HCEC 1CT (cell line): ENCODE measurements at regions not wholly inside any gene's neighbourhood (a gene's known extent, or its start where the extent isn't known, plus 50 kb on each side); places are given as distances from the start of the nearest gene placed in this dataset.
"Not testable (repeated sequence)": the region's sequence is repeated elsewhere in the genome, so short reads cannot be mapped to it uniquely, and the experiment has no call there.

Source experiments
- DNase-seq: peaks from one replicate; pipeline ENCODE4 v3.0.0-alpha.2; 2017

DNA sequence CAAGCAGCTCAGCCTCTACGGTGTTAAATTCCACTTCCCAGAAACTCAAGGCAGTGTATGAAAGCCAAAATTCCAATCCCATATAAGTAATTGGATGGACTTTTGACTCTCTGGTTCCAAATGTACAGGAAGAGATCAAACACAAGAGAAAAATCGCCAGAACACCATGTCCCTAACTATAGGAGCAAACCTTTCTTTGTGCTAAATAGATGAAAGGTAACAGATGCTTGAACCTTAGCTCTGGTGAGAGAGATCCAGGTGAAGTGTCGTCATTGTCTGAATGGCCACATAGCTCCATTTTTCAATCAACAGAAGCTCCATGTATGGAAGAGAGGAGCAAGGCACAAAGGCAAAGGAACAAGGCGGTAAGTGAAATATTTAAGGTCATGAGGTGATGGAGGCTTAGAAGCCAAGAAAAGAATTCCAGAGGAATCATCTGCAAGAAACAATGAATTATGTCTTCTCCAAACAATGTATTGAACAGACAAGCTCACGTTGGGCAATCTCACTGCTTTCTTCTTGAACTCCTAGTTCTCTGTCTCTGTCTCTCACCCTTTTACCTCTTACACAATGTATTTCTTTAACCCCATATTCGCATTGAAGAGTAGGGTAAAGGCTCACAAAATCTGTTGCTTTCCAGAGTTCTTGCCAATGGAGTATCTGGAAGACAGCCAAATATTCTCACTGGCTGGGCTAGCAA, 585.1 kb downstream of the GATA3 start:
- DNase-seq = peak; percentile 28

DNA sequence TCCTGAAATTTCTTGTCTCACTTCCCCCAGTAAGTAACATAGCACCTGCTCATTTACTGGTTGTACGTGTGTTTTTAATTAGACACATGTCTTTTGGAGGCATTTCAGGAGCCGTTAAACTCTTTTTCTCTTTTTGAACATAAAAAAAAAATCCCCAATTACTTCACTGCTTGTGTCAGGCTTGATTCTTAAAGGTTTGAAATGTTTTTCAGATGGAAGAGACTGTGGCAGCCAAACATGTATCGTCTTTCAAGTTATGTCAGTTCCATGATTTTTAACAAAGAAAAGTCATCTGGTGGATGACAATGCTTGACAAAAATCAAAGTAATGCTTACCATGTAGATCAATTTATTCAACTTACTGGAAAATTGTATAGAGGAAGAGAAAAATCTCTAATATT, 585.8 kb downstream of the GATA3 start:
- DNase-seq = no peak

DNA sequence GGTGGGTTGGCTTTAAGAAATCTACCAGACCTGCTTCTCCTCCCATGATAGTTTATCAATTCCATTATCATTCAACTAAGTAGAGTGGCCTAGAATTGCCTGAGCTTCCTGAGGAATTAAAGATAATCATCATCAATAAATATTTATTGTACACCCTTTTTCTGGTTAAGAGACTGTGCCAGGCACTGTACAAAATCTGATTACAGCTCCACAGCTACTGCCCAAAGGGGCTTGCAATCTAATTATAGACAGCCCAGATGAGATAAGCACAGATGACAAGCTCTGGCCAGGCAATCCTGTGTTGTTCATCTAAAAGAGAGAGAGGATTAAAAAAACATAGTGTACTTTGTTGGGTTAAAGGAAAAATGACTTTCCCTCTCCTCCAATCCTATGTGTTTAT, 586.4 kb downstream of the GATA3 start:
- no peak for DNase-seq

DNA sequence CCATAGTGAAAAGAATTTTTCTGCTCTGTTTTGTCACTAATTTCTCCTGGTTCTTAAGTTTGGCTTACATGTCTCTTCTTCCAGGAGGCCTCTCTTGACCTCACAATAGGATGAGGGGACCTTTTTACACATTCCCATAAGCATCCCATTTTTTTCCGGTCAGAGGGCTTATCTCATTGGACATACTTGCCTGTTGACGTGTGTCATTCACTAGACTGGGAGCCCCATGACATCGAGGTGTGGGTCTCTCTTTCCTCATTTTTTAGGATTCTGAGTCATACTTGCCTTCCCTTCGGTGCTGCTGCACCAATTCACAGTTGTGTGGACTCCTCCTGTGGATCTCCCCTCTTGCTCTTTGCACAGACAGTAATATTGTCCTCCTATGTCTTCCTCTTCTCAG, 601.8 kb downstream of the GATA3 start:
- no peak for DNase-seq

DNA sequence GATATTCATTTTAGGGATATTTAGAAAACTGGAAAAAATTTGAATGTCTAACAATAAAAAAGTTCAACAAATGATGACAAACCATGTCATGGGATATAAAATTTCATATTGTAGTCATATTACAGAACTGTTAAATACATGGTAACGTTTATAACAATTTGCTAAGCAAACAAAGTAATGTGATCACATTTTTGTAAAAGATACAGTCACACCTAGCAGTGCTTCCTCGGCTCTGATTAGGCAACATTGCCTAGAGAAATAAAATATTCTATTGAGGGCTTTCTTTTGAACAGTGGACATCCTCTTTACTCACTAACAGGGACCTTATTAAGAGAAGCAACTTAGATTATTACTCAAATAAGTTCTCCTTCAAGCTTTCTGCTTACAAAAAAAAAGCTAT, 605.5 kb downstream of the GATA3 start:
- DNase-seq = no peak

GRCh38 chr10:8661886-8662285, 607.4 kb downstream of the GATA3 start:
- DNase-seq = no peak

DNA sequence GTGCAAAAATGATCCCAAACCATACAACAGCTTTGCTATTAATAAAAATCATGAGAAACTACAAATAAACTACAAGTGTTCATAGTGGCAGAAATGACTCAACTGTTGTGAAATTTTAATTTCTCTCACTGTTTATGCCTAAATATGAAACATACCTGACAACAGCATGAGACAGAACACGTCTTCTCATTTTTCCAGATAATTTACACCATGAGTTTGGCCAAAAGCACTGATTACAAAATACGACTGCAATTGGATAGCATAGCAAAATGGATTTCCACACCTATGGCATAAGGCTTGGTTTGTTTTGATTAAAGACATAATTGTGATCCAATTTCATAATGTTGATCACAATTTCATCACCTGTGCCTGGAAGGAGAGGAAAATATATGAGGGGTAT, 608.6 kb downstream of the GATA3 start:
- DNase-seq = no peak

- DNase-seq = no peak
Observed at GRCh38 chr10:8665322-8665721, 610.8 kb downstream of the GATA3 start.

- DNase-seq = no peak
Observed at GRCh38 chr10:8670461-8670860, 616.0 kb downstream of the GATA3 start.

GRCh38 chr10:8674230-8674629, 619.7 kb downstream of the GATA3 start:
- DNase-seq = no peak

DNA sequence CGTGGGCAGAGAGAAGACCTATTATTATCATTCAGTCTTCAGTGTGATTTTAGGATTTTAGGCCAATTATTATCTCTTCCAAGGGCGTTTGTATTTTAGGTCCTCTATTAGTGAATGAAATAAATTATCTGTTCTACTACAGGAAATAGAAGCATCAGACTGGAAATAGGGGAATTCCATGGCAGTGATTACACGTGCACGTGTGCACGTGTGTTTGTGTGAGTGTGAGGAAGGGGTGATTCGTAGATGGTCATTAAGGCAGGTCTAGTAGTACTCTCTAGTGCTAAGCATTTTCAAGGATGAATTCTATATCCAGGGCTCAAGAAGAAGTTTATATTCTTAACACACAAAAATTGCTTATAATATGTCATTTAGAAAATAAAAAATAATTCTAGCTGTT, 623.2 kb downstream of the GATA3 start:
- DNase-seq = no peak

DNA sequence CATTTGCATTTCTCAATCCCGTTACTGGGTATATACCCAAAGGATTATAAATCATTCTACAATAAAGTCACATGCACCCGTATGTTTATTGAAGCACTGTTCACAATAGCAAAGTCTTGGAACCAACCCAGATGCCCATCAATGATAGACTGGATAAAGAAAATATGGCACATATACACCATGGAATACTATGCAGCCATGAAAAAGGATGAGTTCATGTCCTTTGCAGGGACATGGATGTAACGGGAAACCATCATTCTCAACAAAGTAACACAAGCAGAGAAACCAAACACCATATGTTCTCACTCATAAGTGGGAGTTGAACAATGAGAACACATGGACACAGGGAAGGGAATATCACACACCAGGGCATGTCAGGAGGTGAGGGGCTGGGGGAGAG, 630.4 kb downstream of the GATA3 start:
- DNase-seq = not testable (repeated sequence)

GRCh38 chr10:8688881-8689280, 634.4 kb downstream of the GATA3 start:
- no peak for DNase-seq

GRCh38 chr10:8691498-8692017, 637.1 kb downstream of the GATA3 start:
- no peak for DNase-seq

- not testable (repeated sequence) for DNase-seq
Observed at GRCh38 chr10:8693635-8694034, 639.1 kb downstream of the GATA3 start.

DNA sequence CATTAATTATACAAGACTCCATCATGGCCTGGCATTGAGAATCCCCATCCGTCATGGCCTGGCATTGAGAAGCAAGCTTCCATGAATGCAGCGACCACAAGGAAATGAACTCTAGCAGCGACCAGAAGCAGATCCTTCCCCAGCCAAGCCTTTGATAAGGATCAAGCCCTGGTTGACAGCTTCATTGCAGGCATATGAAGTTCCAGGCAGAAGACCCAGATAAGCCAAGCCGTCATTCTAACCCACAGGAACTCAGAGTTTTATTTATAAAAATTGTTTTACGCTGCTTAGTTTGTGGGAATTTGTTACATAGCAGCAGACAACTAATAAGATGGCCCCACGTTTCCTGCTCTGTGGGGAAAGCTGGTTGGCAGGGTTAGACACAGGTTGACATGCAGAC, 642.3 kb downstream of the GATA3 start:
- no peak for DNase-seq

- DNase-seq = no peak
Observed at GRCh38 chr10:8700689-8701088, 646.2 kb downstream of the GATA3 start.

GRCh38 chr10:8702181-8702580, 647.7 kb downstream of the GATA3 start:
- no peak for DNase-seq

- no peak for DNase-seq
Observed at GRCh38 chr10:8705415-8705814, 650.9 kb downstream of the GATA3 start.

DNA sequence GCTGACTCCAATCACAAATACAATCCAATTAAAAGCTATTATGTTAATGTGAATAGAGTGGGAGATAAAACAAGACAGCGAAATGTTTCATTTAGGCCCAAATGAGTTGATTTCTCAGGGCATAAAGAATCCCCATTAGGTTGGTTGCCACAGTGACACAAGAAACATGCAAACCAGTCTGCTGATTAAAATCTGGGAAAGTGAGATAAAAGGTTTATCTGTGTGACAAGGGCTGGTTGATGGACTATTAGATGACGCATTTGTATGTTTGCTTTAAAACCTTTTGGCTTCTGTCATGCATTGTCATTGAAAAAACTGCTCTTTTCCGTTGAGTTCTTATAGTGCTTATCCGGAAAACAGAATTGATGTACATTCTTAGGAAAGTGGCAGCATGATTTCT, 658.2 kb downstream of the GATA3 start:
- DNase-seq = no peak

DNA sequence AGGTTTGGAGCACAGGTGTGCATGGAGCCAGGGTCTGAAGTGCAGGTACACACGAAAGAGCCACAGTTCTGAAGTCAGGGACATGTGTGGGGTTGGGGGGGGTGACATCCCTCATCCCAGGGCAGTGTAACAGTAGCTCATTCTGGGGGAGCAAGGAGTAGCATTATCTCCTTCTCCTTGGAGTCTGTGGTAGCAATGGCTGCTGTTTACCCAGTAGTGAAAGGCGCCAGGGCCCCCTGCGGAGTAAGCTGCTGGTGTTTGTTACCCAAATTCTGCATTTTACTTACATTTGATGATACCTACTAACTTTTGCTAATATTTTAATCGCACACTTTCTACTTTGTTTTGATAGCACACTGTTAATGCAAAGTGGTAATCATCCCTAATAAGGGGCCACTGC, 665.5 kb downstream of the GATA3 start:
- DNase-seq = no peak

DNA sequence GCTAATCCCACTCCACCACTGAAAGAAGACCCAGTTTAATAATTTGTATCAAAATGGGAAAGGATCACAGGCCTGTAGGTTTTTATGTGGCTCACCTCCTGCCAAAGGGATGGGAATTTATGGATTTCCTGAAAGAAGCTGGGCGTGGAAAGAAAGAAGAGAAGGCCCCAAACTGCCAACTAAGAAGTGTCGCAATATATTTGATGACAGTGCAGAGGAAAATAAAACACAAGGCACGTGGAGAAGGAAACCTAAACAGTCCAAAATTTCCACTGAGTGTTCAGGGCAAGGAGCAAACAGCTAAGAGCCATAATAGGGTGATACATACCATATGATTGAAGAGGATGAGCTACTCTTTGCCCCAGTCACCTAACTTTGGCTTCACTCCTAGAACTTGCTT, 667.2 kb downstream of the GATA3 start:
- peak; percentile 2 for DNase-seq

- no peak for DNase-seq
Observed at GRCh38 chr10:8722835-8723234, 668.3 kb downstream of the GATA3 start.

GRCh38 chr10:8725343-8725742, 670.9 kb downstream of the GATA3 start:
- DNase-seq = no peak

GRCh38 chr10:8726084-8726778, 671.7 kb downstream of the GATA3 start:
- DNase-seq = no peak
